HUES6 (cell line): ENCODE measurements at regions not wholly inside any gene's neighbourhood (a gene's known extent, or its start where the extent isn't known, plus 50 kb on each side); places are given as distances from the start of the nearest gene placed in this dataset.

ENCODE experiments used
- H3K27ac ChIP-seq: 2 replicates; pipeline ENCODE4 v1.7.0; 2013; ENCODE audit warnings: low read depth, mild to moderate bottlenecking, low read length, inconsistent platforms
- H3K27me3 ChIP-seq: 2 replicates; pipeline ENCODE4 v1.6.1; 2013; ENCODE audit warnings: low read length; ENCODE audit not compliant: control insufficient read depth, insufficient read depth
- H3K36me3 ChIP-seq: 2 replicates; pipeline ENCODE4 v1.6.1; 2013; ENCODE audit warnings: low read length; ENCODE audit not compliant: control insufficient read depth, insufficient read depth
- H3K4me1 ChIP-seq: 2 replicates; pipeline ENCODE4 v1.6.1; 2013; ENCODE audit warnings: low read length; ENCODE audit not compliant: control insufficient read depth, insufficient read depth
- H3K4me3 ChIP-seq: 2 replicates; pipeline ENCODE4 v1.5.1; 2013; ENCODE audit warnings: low read depth, low read length
- H3K9ac ChIP-seq: one replicate; pipeline ENCODE4 v1.6.1; 2013; ENCODE audit warnings: mild to moderate bottlenecking, low read length
- H3K9me3 ChIP-seq: 2 replicates; pipeline ENCODE4 v1.6.1; 2013; ENCODE audit warnings: low read depth, low read length; ENCODE audit not compliant: control insufficient read depth, insufficient read depth

DNA sequence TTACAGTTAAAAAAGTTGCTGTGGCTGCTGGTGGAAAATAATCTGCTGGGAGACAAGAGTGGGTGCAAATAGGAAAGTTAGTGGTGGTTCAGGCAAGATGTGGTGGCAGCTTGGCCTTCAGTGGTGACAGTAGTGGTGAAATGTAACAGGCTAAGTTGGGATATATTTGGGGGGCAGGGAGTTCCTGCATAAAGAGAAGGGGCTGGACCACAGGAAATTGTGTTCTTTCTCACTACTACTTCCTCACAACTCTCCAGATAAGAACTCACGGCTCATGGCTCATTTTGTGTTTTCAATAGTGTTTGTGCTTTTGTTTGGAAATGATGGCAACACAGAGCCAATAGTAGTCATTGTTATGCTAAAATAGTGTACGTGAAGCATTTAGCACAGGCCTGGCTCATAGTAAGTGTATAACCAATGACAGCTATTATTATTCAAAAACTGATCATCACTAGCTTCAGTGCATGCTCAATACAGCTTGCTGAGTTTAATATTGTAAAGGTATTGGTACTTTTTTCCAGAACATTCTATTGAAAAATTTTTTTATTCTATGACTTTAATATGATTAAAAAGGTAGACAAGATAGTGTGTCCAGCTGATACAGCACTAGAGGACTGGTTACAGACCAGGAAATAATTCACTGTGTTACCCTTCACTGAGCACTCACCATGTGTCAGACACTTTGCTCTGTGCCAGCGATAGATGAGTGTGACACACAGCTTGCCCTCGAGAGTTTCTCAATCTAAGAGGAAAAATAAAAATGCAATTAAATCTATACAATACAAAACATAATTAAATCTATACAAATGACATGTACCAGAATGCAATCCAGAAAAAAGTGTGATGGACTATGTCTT lies 209.8 kb downstream of the POU4F1 start:
- Histone ChIP-seq H3K36me3 (no peaks in the 10 kb centered on the region), H3K27me3 (no peaks in the 10 kb centered on the region), H3K4me1 (peaks cover 6% of the 10 kb centered on the region), H3K4me3 (no peak overlapping the region), H3K27ac (no peak overlapping the region), H3K9me3 (no peaks in the 10 kb centered on the region), H3K9ac (no peak overlapping the region)

DNA sequence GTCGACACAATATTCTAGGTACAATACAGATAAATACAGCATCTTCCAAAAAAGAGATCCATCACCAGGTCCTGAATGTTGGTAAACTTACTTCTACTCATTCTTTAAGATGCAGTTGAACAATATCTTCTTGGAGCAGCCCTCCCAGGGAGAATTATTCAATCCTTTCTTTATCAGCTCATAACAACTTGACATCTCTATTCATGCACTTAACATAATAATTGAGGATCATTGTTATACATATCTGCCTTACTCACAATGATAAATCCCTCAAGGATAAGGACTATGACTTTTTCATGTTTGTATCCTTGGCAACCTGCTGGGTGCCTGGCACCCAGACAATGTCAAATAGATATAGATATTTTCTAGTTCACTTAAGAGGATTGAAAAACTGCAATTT lies 219.5 kb downstream of the POU4F1 start:
- Histone ChIP-seq H3K9me3 (no peaks in the 10 kb centered on the region), H3K4me1 (peaks cover 13% of the 10 kb centered on the region), H3K27me3 (no peaks in the 10 kb centered on the region), H3K9ac (no peak overlapping the region), H3K4me3 (no peak overlapping the region), H3K36me3 (no peaks in the 10 kb centered on the region), H3K27ac (no peak overlapping the region)

DNA sequence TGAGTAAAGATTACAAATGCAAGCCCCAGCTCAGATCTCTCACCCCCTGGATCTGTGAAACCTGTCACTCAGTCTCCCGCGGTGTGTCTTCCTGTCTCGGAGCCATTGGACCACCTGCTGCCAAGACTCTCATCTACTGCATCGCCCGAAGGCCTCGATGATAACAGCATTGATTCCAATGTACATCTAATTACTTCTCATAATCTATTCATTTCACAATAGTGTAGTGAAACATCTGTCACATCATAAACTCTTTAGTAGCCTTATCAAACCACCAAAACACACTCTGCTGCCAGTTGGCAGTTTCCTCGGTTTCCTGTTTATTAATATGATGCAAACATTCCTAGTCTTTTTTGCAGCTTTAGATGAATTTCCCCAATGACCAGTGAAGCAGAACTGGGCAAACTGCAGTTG lies 220.3 kb downstream of the POU4F1 start:
- peaks cover 13% of the 10 kb centered on the region for H3K4me1 ChIP-seq
- no peak overlapping the region for H3K27ac ChIP-seq
- no peaks in the 10 kb centered on the region for H3K36me3 ChIP-seq
- H3K9me3 ChIP-seq = no peaks in the 10 kb centered on the region
- H3K27me3 ChIP-seq = no peaks in the 10 kb centered on the region
- no peak overlapping the region for H3K9ac ChIP-seq
- no peak overlapping the region for H3K4me3 ChIP-seq

DNA sequence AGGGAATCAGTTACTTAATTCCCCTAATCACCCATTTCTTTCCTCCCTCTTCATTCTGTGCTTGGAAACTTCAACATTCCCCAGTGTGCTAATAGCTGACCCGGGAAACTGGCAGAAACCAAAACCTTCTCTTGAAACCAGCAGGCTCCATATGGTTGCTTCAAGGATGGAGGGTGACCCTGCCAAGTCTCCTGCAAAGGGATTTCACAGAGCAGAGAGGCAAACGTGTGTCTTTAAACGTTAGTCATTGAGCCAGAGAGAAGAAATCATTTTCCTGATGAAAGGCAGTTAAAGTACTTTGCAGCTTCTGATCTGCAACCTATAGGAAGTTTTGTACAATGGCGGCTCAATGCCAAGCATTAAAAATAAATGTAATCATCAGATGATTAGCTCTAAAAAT lies 220.9 kb downstream of the POU4F1 start:
- Histone ChIP-seq H3K27me3 (no peaks in the 10 kb centered on the region), H3K4me3 (no peak overlapping the region), H3K4me1 (peaks cover 13% of the 10 kb centered on the region), H3K36me3 (no peaks in the 10 kb centered on the region), H3K9ac (no peak overlapping the region), H3K27ac (no peak overlapping the region), H3K9me3 (no peaks in the 10 kb centered on the region)

DNA sequence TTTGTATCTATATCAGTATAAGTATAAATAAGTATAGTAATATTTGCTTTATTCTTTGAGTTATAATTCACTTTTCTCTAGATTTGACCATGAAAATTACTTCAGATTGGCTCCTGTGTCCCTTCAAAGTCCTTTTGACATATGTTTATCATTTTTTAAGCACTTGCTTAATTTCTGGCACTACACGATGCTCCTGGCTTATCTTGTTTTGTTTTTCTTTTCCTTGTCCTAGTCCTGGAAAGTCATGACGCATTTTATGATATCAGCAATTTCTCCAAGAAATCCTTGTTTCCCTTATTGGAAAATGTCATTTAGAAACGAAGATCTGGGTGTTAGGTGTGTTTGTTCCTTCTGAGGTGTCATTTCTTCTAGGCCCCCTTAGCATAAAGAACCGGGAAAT lies 226.5 kb downstream of the POU4F1 start:
- Histone ChIP-seq H3K9ac (no peak overlapping the region), H3K4me1 (no peaks in the 10 kb centered on the region), H3K4me3 (no peak overlapping the region), H3K36me3 (no peaks in the 10 kb centered on the region), H3K9me3 (no peaks in the 10 kb centered on the region), H3K27me3 (no peaks in the 10 kb centered on the region), H3K27ac (no peak overlapping the region)

DNA sequence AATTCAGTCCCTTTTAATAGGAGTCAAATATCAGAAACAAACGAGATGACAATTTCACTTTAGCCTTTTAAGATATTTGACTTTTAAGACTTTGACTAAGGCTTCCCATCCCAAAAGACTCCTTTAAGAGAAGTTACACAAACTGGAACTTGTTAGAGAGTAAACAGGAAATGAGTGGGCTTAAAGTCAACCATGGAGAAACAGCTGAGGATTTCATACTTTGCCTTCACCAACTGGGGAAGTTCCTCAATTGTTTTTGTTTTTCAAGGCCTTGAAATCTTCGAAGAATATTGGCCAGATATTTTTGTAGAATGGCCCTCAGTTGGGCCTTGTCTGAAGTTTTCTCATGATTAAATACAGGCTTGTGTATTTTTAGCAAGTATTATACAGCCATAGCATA lies 227.3 kb downstream of the POU4F1 start:
- no peaks in the 10 kb centered on the region for H3K36me3 ChIP-seq
- H3K4me1 ChIP-seq = no peaks in the 10 kb centered on the region
- no peaks in the 10 kb centered on the region for H3K27me3 ChIP-seq
- H3K27ac ChIP-seq = no peak overlapping the region
- H3K4me3 ChIP-seq = no peak overlapping the region
- H3K9me3 ChIP-seq = no peaks in the 10 kb centered on the region
- no peak overlapping the region for H3K9ac ChIP-seq

DNA sequence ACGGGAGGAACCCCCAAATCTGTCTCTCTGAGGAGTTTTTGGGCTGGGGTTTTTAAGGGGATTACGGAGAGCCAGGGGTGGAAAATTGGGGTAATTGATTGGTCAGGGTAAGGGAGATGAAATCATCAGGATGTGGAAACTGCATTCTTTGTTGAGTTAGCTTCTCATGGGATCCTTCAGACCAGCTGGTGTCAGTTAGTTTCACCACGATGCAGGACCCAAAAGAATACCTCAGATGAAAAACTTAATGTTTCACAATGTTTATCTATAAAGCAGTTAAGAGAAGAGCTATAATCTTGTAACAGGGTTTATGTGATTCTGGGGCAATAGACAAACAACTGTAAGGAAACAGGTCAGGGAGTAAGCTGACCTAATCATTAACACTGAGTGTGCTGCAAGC lies 230.8 kb downstream of the POU4F1 start:
- H3K9me3 ChIP-seq = no peaks in the 10 kb centered on the region
- H3K4me3 ChIP-seq = no peak overlapping the region
- no peak overlapping the region for H3K9ac ChIP-seq
- no peaks in the 10 kb centered on the region for H3K36me3 ChIP-seq
- H3K27me3 ChIP-seq = no peaks in the 10 kb centered on the region
- no peak overlapping the region for H3K27ac ChIP-seq
- no peaks in the 10 kb centered on the region for H3K4me1 ChIP-seq

DNA sequence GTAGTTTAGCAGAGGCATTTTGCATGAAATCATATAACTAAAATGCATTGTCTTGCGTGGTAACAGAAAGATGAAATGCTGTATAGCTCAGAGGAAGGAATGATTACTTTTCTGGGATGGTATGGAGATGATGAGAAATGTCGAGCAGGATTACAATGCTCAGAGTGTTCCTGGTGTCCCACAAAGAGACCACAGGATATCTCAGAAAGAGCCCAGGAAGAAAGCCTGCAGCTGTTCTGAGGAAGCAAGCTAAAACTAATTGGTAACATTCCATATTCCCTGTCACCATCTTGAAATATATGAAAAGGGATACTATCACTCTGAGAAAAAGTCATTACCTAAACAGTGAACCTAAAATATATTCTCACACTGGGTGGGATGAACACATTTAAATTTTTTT lies 233.1 kb downstream of the POU4F1 start:
- Histone ChIP-seq H3K36me3 (no peaks in the 10 kb centered on the region), H3K4me3 (no peak overlapping the region), H3K9ac (no peak overlapping the region), H3K27me3 (no peaks in the 10 kb centered on the region), H3K27ac (no peak overlapping the region), H3K9me3 (no peaks in the 10 kb centered on the region), H3K4me1 (no peaks in the 10 kb centered on the region)

DNA sequence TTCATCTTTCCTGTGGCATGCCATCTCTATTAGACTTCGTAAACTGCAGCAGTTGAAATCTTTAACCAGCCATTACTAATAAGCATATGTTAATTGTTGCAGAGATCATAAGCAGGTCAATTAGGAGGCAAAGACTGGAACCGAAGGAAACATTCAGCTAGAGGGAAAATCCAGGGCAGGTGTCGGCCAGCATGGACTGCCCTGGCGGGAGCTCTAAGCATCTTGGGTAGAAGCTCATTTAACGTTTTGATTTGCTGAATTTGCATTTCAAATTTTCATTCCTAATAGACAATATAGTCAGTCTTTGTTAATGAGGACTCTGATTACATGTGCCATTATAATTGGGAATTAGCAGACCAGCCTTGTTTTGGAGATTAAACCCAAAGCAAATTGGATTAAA lies 238.6 kb downstream of the POU4F1 start:
- Histone ChIP-seq H3K36me3 (no peaks in the 10 kb centered on the region), H3K9ac (no peak overlapping the region), H3K4me3 (no peak overlapping the region), H3K27me3 (no peaks in the 10 kb centered on the region), H3K4me1 (no peaks in the 10 kb centered on the region), H3K27ac (no peak overlapping the region), H3K9me3 (no peaks in the 10 kb centered on the region)

DNA sequence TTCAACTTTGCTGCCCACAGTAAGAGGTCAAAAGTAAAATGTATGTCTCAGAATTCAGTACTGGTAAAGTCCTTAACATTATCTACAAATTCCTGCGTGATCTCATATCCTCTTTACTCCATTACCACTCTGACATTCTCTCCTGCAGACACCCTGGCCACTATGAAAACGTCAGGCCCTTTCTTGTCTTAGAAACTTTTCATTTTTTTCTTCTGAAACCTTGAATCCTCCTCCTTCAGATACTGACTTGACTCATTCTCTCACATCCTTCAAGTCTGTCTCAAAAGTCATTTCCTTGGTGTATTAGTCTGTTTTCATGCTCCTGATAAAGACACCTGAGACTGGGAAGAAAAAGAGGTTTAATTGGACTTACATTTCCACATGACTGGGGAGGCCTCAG lies 262.3 kb downstream of the POU4F1 start:
- no peak overlapping the region for H3K9ac ChIP-seq

DNA sequence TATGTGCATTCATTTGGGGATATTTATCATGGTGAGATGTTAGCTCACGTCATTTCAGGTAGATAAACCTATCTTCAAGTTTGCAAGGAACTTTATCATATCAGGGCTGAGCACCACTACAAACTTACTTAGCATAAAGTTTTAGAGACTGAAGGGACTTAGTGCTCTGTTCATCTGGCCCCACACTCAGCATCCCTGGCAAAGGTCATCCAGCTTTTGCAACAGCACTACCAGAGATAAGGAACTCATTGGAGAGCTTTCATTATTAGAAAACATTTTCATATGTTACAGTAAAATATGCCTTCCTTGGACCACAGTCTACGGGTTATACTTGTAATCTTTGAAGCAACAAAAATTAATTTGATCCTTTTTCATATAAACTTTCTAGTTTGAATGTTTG lies 263.4 kb downstream of the POU4F1 start:
- Histone ChIP-seq H3K27me3 (no peaks in the 10 kb centered on the region), H3K9me3 (no peaks in the 10 kb centered on the region), H3K27ac (no peak overlapping the region), H3K36me3 (no peaks in the 10 kb centered on the region), H3K9ac (no peak overlapping the region), H3K4me1 (no peaks in the 10 kb centered on the region), H3K4me3 (no peak overlapping the region)

More for the DNA sequence above, 262.3 kb downstream of the POU4F1 start:
- Histone ChIP-seq H3K27me3 (no peaks in the 10 kb centered on the region), H3K4me3 (no peak overlapping the region), H3K36me3 (no peaks in the 10 kb centered on the region), H3K9me3 (no peaks in the 10 kb centered on the region), H3K27ac (no peak overlapping the region), H3K4me1 (no peaks in the 10 kb centered on the region)
